HG02588 (cell line): ENCODE measurements at regions not wholly inside any gene's neighbourhood (a gene's known extent, or its start where the extent isn't known, plus 50 kb on each side); places are given as distances from the start of the nearest gene placed in this dataset.

Experiments
- ATAC-seq: cut with Tn5 transposase; IDR thresholded peaks from one replicate; pipeline ENCODE4 v1.9.1; 2021; ENCODE audit warnings: mild to moderate bottlenecking, moderate library complexity; ENCODE audit not compliant: unreplicated experiment

DNA sequence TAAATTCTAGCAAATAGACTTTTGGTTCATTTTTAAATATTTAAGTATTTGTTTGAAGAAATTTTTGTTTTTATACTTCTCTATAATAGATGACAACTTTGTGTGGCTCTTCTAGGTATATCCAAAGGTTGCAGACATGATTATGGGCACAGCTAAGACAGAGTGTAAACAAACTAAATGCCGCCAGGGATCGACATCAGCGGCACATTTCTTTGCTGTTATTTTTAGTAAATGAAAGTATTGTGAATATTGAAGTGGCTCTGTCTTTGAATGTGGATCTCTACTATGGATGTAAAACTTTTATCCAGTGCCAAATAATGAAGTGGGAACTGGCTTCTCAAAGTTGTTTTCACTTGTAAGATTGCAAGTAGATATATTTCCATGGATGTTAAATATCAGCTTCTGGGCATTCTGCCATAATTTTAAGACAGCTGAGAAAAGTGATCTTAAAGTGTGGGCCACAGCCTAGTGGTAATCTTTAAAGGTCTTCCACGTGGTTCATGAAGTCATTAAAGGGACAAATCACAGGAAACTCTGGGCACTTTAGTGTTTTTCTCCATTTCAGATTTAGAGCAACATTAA lies 589.9 kb downstream of the ZNF608 start:
- no peak for ATAC-seq

DNA sequence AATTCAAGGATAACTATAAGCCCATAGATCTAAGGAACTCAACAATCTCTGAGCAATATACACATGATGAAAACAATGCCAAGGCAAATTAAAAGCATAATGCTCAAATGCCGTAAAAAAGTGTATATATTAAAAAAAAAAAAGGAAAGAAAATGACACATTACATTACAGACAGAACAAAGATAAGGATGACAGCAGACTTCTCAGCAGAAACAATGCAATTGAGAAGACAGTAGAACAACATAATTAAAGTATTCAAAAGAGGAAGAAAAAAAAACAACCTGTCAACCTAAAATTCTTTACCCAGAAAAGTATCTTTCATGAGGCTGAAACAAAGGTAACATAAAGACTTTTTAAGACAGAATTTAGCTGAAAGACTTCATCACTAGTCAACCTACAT lies 591.7 kb downstream of the ZNF608 start:
- no peak for ATAC-seq

DNA sequence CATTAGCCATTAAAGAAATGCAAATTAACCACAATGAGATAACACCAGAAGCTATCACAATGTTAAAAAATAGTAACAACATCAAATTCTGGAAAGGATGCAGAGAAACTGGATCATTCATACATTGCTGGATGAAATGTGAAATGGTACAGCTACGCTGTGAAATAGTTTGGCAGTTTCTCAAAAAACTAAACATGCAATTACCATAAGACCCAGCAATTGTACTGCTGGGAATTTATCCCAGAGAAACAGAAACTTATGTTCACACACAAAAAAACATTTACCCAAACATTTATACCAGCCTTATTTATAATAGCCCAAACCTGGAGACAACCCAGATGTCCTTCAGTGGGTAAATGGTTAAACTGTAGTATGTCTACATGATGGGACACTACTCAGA lies 592.9 kb downstream of the ZNF608 start:
- no peak for ATAC-seq

DNA sequence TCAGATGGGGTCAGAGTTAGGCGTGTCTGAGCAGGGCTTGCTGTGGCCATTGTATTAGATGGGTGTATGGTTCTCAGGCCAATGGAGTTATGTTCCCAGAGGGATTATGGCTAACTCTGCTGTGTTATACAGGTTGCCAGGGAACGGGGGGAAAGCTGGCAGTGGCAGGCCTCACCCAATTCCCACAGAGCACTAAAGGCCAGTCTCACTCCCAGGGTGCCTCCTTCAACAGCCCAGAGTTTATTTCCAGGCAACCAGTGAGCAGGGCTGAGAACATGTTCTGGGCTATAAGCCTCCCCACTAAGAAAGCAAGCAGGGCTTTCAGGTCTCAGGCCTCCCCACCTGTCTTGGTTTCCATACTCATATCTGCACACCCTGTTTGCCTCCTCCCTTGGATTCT lies 597.9 kb downstream of the ZNF608 start:
- no peak for ATAC-seq

DNA sequence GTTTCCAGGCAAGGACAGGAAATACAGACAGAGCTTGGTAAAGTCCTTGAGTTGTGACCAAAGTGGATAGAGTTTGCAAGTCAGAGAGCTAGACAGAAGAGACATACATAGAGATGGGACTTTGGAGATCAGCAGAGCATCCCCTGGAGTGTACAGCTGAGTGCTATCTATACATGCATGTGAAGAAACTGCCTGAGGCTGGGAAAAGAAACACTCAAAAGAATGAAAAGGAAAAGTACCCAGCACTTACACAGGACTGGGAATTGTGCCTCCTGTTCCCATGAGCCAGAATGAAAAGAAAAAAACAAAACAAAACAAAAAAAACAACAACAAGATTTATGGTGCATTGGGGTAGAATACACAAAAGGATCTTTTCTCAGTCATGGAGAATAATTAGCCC lies 606.4 kb downstream of the ZNF608 start:
- no peak for ATAC-seq

GRCh38 chr5:124139477-124139876 lies 607.0 kb downstream of the ZNF608 start:
- ATAC-seq = no peak

DNA sequence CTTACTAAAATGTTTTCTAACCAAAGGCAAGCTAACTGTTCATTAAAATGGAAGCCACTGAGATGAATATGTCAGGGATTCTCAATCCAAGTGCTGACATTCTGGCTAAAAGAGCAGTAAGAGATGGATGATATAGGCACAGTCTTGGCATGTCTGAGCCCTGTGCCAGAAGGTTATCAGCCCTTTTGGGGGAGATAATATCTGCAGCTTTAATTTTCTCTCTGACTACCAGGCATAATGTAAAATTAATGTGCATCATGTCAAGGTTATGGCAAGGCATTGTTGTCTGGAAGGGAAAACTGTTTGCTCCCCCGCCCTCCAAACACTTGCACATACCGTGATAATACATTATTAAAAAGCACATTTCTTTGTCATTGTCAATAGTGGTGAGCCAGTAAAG lies 609.8 kb downstream of the ZNF608 start:
- ATAC-seq = no peak

- ATAC-seq = no peak
Measured at GRCh38 chr5:124134941-124135340, 611.5 kb downstream of the ZNF608 start.

- no peak for ATAC-seq
Measured at GRCh38 chr5:124133406-124133805, 613.0 kb downstream of the ZNF608 start.

DNA sequence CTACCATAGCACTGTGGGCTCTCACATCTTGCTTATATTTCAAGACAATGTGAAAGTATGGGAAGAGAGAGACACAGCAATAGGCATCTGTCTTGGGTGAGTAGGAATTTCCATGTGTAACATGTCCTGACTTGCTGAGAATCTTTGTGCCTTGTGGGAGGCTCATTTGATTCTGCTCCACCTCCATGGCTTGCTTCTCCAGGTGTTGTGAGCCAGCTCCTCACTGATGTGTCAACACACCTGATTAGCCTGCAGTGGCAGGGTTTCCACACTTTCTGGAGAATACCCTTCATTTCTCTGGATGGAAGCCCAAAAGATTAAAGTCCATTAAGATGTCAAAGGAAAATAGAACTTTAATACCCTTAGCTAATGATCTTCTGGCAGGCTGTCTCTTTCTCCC lies 613.6 kb downstream of the ZNF608 start:
- ATAC-seq = no peak

GRCh38 chr5:124131466-124131865 lies 615.0 kb downstream of the ZNF608 start:
- no peak for ATAC-seq

- ATAC-seq = no peak
Measured at GRCh38 chr5:124130816-124131215, 615.6 kb downstream of the ZNF608 start.

DNA sequence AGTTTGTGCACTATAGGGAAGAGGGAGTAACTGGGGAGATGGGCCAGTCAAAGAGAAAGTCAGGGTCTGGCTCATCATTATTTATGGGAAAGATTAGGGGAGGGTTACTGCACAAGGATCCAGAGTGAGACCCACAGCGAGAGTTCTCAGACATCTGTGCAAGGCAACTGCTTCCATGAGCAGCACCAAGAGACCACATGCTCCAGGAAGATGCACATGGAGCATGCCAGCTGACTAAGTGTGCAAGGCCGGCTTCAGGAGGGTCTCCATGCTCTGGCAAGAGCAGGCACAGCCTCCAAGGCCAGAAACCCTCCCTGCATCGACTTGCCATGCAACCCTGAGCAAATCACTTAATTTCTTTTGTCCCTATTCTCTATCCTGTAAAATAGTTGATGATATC lies 616.9 kb downstream of the CSNK1G3 start:
- no peak for ATAC-seq

- no peak for ATAC-seq
Measured at GRCh38 chr5:124126504-124127217, 614.7 kb downstream of the CSNK1G3 start.

DNA sequence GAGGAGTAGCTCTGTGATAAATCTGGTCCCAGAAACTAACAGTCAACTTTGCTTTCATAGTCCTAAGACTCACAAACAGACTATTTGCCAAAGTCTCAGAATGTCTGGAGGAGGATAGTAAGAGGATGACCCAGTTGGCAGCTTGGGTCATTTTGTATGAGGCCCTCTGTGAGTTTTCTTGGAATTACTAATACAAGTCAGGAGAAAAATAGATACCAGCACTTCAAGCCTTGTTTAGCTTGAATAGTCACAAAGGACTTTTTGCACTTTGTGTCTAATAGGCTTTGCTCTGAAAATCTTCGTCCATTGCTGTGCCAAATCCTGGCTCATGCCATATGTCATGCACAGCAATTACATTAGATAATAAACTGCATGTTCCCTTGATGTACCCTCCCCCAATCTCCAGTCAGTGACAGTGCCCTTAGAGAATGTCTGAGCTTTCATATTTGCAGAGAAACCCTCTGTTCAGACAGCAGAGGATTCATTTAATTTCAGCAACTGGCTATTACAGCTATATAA lies 612.8 kb downstream of the CSNK1G3 start:
- ATAC-seq = no peak

GRCh38 chr5:124121198-124121597 lies 609.2 kb downstream of the CSNK1G3 start:
- no peak for ATAC-seq

DNA sequence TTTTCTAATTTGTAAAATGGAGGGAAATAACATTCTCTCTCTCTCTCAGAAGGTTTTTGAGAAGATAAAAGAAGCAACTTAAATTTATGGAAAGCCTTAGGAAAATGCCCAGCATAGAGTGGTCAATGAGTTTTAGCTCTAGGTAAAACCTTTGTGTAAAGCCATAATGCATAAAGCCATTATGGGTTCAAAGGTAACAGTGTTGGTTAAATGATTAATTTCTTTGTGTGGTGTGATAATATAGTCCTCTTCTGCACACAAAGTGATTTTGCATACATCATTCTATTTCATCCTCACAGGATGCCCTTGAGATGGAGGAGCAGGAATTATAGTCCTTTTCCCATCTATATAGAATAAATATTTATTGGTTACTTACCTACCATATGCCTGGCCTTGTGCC lies 602.9 kb downstream of the CSNK1G3 start:
- ATAC-seq = no peak

GRCh38 chr5:124111886-124112285 lies 599.9 kb downstream of the CSNK1G3 start:
- ATAC-seq = no peak

DNA sequence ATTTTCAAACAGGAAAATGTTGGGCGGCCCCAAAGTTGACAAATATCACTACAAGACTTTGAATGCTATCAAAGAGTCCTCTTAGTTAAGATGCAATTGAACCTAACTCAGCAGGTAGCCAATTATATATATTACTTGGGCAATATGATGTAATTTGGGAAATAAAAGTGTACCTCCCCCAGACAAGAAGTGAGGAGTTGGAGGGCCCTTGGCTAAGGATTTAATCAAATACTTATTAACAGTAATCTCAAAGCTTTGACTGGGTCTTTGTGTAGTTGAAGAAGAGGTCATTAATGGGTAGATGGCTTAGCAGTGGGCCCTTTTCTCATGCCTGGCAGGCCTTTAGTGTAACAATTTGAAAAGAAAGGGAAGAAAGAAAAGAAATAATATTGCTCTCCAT lies 599.0 kb downstream of the CSNK1G3 start:
- ATAC-seq = no peak

DNA sequence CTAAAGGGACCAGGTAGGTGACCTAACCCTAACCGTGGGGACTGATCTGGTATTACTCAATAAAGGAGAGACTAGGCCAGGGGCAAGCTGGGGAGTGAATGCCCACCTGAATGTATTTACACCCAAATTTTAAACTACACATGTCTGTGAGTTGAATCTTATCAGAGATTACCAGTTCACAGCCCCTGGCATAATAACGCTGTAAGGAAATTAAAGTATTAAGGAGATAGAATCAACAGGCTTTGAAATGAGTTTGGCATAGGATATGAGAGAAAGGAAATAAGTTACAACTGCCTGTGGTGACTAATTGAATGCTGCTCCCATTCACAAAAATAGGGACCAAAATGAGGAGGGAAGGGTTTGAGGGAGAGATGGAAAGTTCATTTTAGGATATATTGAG lies 593.3 kb downstream of the CSNK1G3 start:
- ATAC-seq = no peak

DNA sequence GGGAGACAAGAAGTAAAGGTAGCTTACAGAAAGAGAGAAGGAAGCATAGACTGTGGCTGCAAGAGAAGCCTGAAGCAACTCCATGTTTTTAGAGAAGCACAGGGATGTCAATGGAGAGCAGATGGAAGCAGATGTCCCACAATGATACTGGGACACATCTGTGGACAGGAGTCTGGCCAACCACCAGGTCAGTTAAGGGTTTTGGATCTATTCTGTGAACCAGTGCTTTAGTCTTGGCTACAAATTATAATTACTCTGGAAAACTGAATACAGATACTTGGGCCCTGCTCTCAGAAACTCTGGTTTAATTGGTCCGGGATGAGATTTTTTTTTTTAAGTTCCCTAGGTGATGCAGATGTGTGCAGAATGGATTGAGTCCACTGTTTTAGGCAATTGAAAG lies 592.8 kb downstream of the CSNK1G3 start:
- no peak for ATAC-seq

DNA sequence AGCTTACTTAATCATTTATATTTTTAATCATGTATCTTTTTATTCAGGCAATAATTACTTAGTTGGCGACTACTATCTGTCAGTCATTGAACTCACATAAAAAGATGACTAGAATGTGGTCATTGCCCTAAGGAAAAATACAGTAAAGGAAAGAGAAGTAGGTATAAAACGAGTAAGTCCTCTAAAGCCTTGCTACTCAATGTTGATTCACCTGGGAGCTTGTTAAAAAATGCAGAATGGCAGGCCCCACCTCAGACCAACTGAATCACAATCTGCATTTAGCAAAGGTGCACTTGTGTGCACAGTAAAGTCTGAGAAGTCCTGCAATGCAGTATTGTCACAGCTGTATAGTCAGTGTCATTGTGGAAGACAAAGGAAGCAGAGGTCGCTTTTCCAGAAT lies 592.4 kb downstream of the CSNK1G3 start:
- ATAC-seq = no peak

- no peak for ATAC-seq
Measured at GRCh38 chr5:124103671-124104070, 591.7 kb downstream of the CSNK1G3 start.
